HUES64 (cell line): ENCODE measurements at regions not wholly inside any gene's neighbourhood (a gene's known extent, or its start where the extent isn't known, plus 50 kb on each side); places are given as distances from the start of the nearest gene placed in this dataset.

ENCODE experiments used
- H3K27ac ChIP-seq: 2 replicates; pipeline ENCODE4 v1.7.0; 2013; ENCODE audit warnings: low read depth, low read length, inconsistent platforms
- H3K27me3 ChIP-seq: 2 replicates; pipeline ENCODE4 v1.6.1; 2013; ENCODE audit warnings: mild to moderate bottlenecking, low read length; ENCODE audit not compliant: insufficient read depth
- H3K36me3 ChIP-seq: 2 replicates; pipeline ENCODE4 v1.6.1; 2013; ENCODE audit warnings: mild to moderate bottlenecking, low read length; ENCODE audit not compliant: insufficient read depth
- H3K4me1 ChIP-seq: 2 replicates; pipeline ENCODE4 v1.6.1; 2013; ENCODE audit warnings: mild to moderate bottlenecking, low read length, moderate library complexity; ENCODE audit not compliant: insufficient read depth
- H3K4me3 ChIP-seq: 2 replicates; pipeline ENCODE4 v1.5.1; 2013; ENCODE audit warnings: mild to moderate bottlenecking, low read length, moderate library complexity
- H3K9ac ChIP-seq: 2 replicates; pipeline ENCODE4 v1.6.1; 2013; ENCODE audit warnings: mild to moderate bottlenecking, low read depth, low read length
- H3K9me3 ChIP-seq: 2 replicates; pipeline ENCODE4 v1.6.1; 2013; ENCODE audit warnings: low read depth, low read length; ENCODE audit not compliant: insufficient read depth
- WGBS: fragments of 150-250, 120-280 bp; methylation state at CpG from one replicate; pipeline ENCODE4 v1.1.7; 2013; ENCODE audit warnings: missing lambda C conversion rate; 5-methylcytosine and 5-hydroxymethylcytosine counted together

- no peaks in the 10 kb centered on the region for H3K4me1 ChIP-seq
- no peak overlapping the region for H3K9ac ChIP-seq
- H3K36me3 ChIP-seq: no peaks in the 10 kb centered on the region
- no peaks in the 10 kb centered on the region for H3K9me3 ChIP-seq
- H3K27ac ChIP-seq: no peak overlapping the region
- H3K4me3 ChIP-seq: no peak overlapping the region
- WGBS: 100% methylated on average over 1 of the region's 1 CpG
- H3K27me3 ChIP-seq: no peaks in the 10 kb centered on the region
Measured at GRCh38 chr5:82341325-82341724, 63.2 kb upstream of the RPS23 start.

DNA sequence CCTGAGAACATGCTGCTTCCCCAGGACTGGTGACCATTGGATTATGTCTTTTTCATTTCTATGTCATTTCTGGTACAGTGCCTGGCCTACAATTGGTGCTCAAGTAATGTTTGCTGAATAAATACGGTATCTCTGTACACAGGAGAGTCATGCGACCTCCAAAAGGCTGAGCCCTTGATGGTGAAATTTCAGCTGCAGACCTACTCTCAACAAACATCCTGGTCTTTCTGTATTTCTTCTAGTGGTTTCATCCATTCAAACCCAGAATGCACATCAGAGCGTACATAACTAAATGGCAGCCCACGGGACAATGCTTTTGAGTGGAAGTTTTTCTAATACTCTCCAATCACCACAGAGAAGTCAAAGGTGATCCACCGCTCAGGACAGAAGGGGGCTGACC, 62.6 kb upstream of the RPS23 start:
- 94% methylated on average over 5 of the region's 5 CpGs for WGBS

GRCh38 chr5:82339792-82340191, 61.6 kb upstream of the RPS23 start:
- Histone ChIP-seq H3K27me3 (no peaks in the 10 kb centered on the region), H3K9me3 (no peaks in the 10 kb centered on the region), H3K4me1 (no peaks in the 10 kb centered on the region), H3K4me3 (no peak overlapping the region), H3K36me3 (no peaks in the 10 kb centered on the region), H3K9ac (no peak overlapping the region), H3K27ac (no peak overlapping the region)
- WGBS: 94% methylated on average over 3 of the region's 3 CpGs

More for the DNA sequence above, 62.6 kb upstream of the RPS23 start:
- H3K9ac ChIP-seq: no peak overlapping the region
- H3K4me1 ChIP-seq: no peaks in the 10 kb centered on the region
- no peaks in the 10 kb centered on the region for H3K27me3 ChIP-seq
- no peaks in the 10 kb centered on the region for H3K36me3 ChIP-seq
- H3K9me3 ChIP-seq: no peaks in the 10 kb centered on the region
- H3K27ac ChIP-seq: no peak overlapping the region
- no peak overlapping the region for H3K4me3 ChIP-seq

GRCh38 chr5:82338771-82339373, 60.7 kb upstream of the RPS23 start:
- Histone ChIP-seq H3K4me1 (no peaks in the 10 kb centered on the region), H3K9me3 (no peaks in the 10 kb centered on the region), H3K9ac (no peak overlapping the region), H3K27me3 (no peaks in the 10 kb centered on the region), H3K36me3 (no peaks in the 10 kb centered on the region), H3K4me3 (no peak overlapping the region), H3K27ac (no peak overlapping the region)
- WGBS: 92% methylated on average over 5 of the region's 5 CpGs

DNA sequence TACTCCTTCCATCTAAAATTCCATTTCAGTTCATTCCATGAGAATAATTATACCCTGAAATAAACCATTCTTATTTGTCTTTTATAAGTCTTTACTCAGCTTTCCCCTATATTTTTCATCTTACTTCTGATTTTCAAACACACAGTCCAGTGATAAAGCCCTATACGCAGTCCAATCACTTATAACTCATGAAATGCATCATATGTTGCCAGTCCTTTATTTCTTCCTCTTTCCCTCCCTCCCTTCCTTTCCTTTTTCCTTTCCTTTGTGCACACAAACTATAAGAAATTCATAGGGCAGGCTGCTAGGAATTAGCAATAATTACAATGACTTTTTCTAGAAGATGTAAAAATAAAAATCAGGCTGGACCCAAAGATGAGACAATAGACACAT, 58.8 kb upstream of the RPS23 start:
- no peaks in the 10 kb centered on the region for H3K27me3 ChIP-seq
- no peaks in the 10 kb centered on the region for H3K36me3 ChIP-seq
- no peak overlapping the region for H3K27ac ChIP-seq
- no peaks in the 10 kb centered on the region for H3K4me1 ChIP-seq
- H3K4me3 ChIP-seq: no peak overlapping the region
- H3K9ac ChIP-seq: no peak overlapping the region
- 93% methylated on average over 1 of the region's 1 CpG for WGBS
- H3K9me3 ChIP-seq: no peaks in the 10 kb centered on the region

DNA sequence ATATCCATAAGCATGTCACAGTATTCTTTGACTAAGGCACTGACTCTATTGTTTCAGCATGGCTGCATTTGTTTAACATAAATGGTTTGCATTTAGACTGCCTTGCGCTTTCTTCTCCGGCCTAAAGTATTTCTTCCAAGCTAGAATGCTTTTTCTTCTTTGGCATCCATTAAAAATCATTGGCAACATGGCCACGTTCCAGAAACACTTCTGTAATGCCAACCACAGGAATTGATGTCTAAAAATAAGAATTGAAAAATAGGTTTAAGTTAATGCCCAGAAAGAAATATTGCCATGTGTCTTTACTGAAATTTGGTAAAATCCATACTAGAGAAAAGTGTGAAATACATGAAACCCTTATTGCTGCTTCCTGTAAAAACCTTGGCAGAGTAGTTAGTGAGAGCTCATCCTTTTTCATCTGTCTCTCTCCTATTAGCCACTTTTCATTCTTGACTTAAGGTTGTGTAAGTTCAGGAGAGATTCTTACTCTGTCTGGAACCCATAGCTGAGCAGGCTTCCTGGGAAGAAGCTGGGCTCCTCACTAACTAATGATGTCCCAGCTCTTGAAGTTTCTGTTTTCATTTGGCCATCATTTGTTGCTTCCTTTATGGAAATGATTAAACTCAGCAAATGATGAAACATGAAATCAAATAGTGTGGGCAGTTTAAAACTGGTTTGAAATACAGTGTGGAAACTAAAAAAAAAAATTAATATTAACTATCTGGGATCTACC, 58.2 kb upstream of the RPS23 start:
- H3K4me1 ChIP-seq: no peaks in the 10 kb centered on the region
- H3K36me3 ChIP-seq: no peaks in the 10 kb centered on the region
- H3K9ac ChIP-seq: no peak overlapping the region
- H3K27me3 ChIP-seq: no peaks in the 10 kb centered on the region
- no peaks in the 10 kb centered on the region for H3K9me3 ChIP-seq
- H3K4me3 ChIP-seq: no peak overlapping the region
- WGBS: 96% methylated on average over 3 of the region's 3 CpGs
- H3K27ac ChIP-seq: no peak overlapping the region

DNA sequence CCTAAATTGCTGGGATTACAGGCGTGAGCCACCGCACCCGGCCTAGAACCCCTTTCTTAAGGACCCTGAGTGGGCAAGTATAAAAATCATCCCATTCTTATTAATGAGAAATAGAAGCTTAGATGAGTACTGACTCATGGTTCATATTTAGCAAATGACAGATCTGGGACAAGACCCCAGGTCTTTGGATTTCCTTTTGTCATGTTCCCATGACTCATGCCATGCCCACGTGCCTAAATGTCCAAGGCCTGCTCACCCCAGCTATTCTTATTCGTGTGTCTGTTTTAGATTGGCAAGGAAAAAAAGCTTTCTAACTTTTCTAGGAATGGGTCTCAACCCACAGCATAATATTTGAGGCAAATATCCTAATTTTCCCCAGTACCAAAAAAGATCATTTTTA, 57.7 kb upstream of the RPS23 start:
- Histone ChIP-seq H3K36me3 (no peaks in the 10 kb centered on the region), H3K27ac (no peak overlapping the region), H3K27me3 (no peaks in the 10 kb centered on the region), H3K9ac (no peak overlapping the region), H3K4me3 (no peak overlapping the region), H3K4me1 (no peaks in the 10 kb centered on the region), H3K9me3 (no peaks in the 10 kb centered on the region)
- 93% methylated on average over 5 of the region's 5 CpGs for WGBS

DNA sequence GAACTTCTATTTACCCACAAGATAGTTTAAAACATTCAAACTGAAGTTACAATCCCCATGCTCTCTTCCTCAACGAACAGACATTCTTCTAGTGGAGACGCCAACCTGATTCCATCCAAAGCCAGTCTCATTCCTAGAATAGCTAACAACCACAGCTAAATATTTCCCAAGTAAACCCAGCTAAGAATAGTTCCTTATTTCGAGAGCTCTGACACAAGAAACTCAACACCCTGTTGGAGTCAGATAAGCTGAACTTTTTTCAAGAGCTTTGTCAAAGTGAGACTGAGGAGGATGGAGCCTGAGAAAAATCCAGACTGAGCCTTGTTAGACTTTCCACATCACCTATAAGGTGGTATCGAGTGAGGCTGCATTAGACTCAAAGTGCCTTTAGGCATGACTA, 56.7 kb upstream of the RPS23 start:
- no peaks in the 10 kb centered on the region for H3K4me1 ChIP-seq
- H3K27ac ChIP-seq: no peak overlapping the region
- no peak overlapping the region for H3K9ac ChIP-seq
- no peaks in the 10 kb centered on the region for H3K36me3 ChIP-seq
- WGBS: 92% methylated on average over 4 of the region's 4 CpGs
- H3K4me3 ChIP-seq: no peak overlapping the region
- no peaks in the 10 kb centered on the region for H3K27me3 ChIP-seq
- H3K9me3 ChIP-seq: no peaks in the 10 kb centered on the region

- H3K9ac ChIP-seq: no peak overlapping the region
- no peaks in the 10 kb centered on the region for H3K4me1 ChIP-seq
- no peaks in the 10 kb centered on the region for H3K27me3 ChIP-seq
- 92% methylated on average over 5 of the region's 5 CpGs for WGBS
- no peaks in the 10 kb centered on the region for H3K36me3 ChIP-seq
- H3K4me3 ChIP-seq: no peak overlapping the region
- no peak overlapping the region for H3K27ac ChIP-seq
- H3K9me3 ChIP-seq: peaks cover 3% of the 10 kb centered on the region
Measured at GRCh38 chr5:82334085-82334692, 56.0 kb upstream of the RPS23 start.

- 100% methylated on average over 1 of the region's 2 CpGs for WGBS
Measured at GRCh38 chr5:82332886-82333615, 54.9 kb upstream of the RPS23 start.

More at GRCh38 chr5:82332886-82333615, 54.9 kb upstream of the RPS23 start:
- H3K9ac ChIP-seq: no peak overlapping the region
- no peaks in the 10 kb centered on the region for H3K4me1 ChIP-seq
- peaks cover 10% of the 10 kb centered on the region for H3K9me3 ChIP-seq
- no peaks in the 10 kb centered on the region for H3K36me3 ChIP-seq
- no peak overlapping the region for H3K27ac ChIP-seq
- H3K27me3 ChIP-seq: no peaks in the 10 kb centered on the region
- no peak overlapping the region for H3K4me3 ChIP-seq
